ENCODE measurements at regions not wholly inside any gene's neighbourhood (a gene's known extent, or its start where the extent isn't known, plus 50 kb on each side); places are given as distances from the start of the nearest gene placed in this dataset.

- Histone ChIP-seq H2AK5ac (ENCODE audit: insufficient read length, low read length) (no peak overlapping the region), H4K91ac (ENCODE audit: insufficient read length, low read depth, low read length) (no peak overlapping the region), H4K5ac (ENCODE audit: insufficient read length, low read depth, low read length) (no peak overlapping the region), H3K9ac (ENCODE audit: extremely low read depth, insufficient read length, low read length) (no peak overlapping the region), H2BK12ac (ENCODE audit: insufficient read length, low read depth, low read length) (no peak overlapping the region), H3K23me2 (ENCODE audit: insufficient read length, low read depth, low read length, poor library complexity, severe bottlenecking) (no peaks in the 10 kb centered on the region), H3K27ac (ENCODE audit: insufficient read length, low read depth, low read length) (no peak overlapping the region), H3K79me1 (ENCODE audit: insufficient read depth, low read depth, low read length, poor library complexity, severe bottlenecking) (no peaks in the 10 kb centered on the region), H3T11ph (ENCODE audit: low read length) (no peak overlapping the region), H3K27me3 (ENCODE audit: insufficient read depth, low read length) (no peaks in the 10 kb centered on the region), H3K56ac (ENCODE audit: insufficient read length, low read depth, low read length) (no peak overlapping the region), H2BK120ac (ENCODE audit: low read depth, low read length, poor library complexity, severe bottlenecking) (no peak overlapping the region), H3K18ac (ENCODE audit: insufficient read length, low read depth, low read length) (no peak overlapping the region), H2BK15ac (ENCODE audit: low read depth, low read length) (no peak overlapping the region), H4K8ac (replicated peaks; ENCODE audit: insufficient read length, low read depth, low read length) (no peak overlapping the region), H3K79me2 (ENCODE audit: insufficient read depth, low read length) (no peaks in the 10 kb centered on the region), H4K20me1 (ENCODE audit: control insufficient read depth, insufficient read depth, insufficient read length) (no peaks in the 10 kb centered on the region), H2BK5ac (ENCODE audit: insufficient read length, low read length) (no peak overlapping the region), H3K9me3 (ENCODE audit: control insufficient read depth, low read depth, low read length) (no peaks in the 10 kb centered on the region), H3K14ac (ENCODE audit: insufficient read depth, low read length) (no peak overlapping the region), H2BK20ac (ENCODE audit: low read depth, low read length, poor library complexity, severe bottlenecking) (no peak overlapping the region), H3K23ac (ENCODE audit: insufficient read length, low read depth, low read length) (no peak overlapping the region), H3K4me1 (ENCODE audit: insufficient read depth, low read length) (no peaks in the 10 kb centered on the region), H2AFZ (ENCODE audit: low read length) (no peak overlapping the region), H3K4me2 (ENCODE audit: insufficient read depth, insufficient read length, low read length) (no peak overlapping the region), H3K4ac (ENCODE audit: low read depth, low read length) (no peak overlapping the region)
- no peak for DNase-seq
- no peaks in the 10 kb centered on the region for H3K36me3 Mint-ChIP-seq (ENCODE audit: insufficient read depth in 1 of 3, low read depth in 3 of 3)
- no CpG with 5 or more reads among the region's 2 CpGs for WGBS (ENCODE audit: extremely low coverage, insufficient read length, low lambda C conversion rate)
- peaks cover 3% of the 10 kb centered on the region for H3K27me3 Mint-ChIP-seq (ENCODE audit: low read depth)
- H3K4me3 Mint-ChIP-seq = no peak overlapping the region
- peaks cover 8 to 14% of the 10 kb centered on the region in 2 experiments for H3K4me1 Mint-ChIP-seq
- no peak for TF ChIP-seq CTCF (conservative IDR thresholded peaks at IDR 0.05)
- no peaks in the 10 kb centered on the region; a peak in 1 of 5 replicates for H3K9me3 Mint-ChIP-seq
- H3K27ac Mint-ChIP-seq = no peak overlapping the region
Observed at GRCh38 chr14:78018283-78018682, 151.9 kb upstream of the NRXN3 start.
